ENCODE measurements at regions not wholly inside any gene's neighbourhood (a gene's known extent, or its start where the extent isn't known, plus 50 kb on each side); places are given as distances from the start of the nearest gene placed in this dataset.

DNA sequence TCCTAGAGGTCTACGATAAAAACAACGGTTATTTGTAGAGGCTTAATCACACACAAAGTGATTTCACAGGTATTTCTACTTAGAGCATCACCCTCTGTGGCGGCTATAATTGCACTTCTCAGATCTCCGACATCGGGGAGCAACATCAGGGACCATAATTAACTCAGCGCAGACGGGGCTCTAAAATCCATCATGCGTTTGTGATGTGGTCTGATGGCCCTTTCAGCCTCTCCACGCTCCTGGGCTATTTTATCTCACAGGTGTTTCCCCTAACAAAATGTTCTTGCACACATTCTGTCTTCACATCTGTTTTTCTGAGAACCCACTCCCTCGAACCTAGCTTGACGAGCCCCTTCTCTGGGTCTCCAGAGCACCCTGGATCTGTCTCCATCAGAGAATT lies 146.3 kb upstream of the DUSP10 start:
- TF ChIP-seq ZFP30 (CRISPR knock-in tag; IDR thresholded peaks at IDR 0.05) = no peak
- TF ChIP-seq GLIS3 (CRISPR knock-in tag; IDR thresholded peaks at IDR 0.05) = no peak
- TF ChIP-seq SNAI2 (CRISPR knock-in tag; IDR thresholded peaks at IDR 0.05) = no peak
- TF ChIP-seq, protein P1, sequence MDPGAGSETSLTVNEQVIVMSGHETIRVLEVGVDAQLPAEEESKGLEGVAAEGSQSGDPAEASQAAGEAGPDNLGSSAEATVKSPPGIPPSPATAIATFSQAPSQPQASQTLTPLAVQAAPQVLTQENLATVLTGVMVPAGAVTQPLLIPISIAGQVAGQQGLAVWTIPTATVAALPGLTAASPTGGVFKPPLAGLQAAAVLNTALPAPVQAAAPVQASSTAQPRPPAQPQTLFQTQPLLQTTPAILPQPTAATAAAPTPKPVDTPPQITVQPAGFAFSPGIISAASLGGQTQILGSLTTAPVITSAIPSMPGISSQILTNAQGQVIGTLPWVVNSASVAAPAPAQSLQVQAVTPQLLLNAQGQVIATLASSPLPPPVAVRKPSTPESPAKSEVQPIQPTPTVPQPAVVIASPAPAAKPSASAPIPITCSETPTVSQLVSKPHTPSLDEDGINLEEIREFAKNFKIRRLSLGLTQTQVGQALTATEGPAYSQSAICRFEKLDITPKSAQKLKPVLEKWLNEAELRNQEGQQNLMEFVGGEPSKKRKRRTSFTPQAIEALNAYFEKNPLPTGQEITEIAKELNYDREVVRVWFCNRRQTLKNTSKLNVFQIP (CRISPR knock-in tag; IDR thresholded peaks at IDR 0.05; ENCODE audit: borderline replicate concordance, low read depth) = no peak
- TF ChIP-seq, protein P2, sequence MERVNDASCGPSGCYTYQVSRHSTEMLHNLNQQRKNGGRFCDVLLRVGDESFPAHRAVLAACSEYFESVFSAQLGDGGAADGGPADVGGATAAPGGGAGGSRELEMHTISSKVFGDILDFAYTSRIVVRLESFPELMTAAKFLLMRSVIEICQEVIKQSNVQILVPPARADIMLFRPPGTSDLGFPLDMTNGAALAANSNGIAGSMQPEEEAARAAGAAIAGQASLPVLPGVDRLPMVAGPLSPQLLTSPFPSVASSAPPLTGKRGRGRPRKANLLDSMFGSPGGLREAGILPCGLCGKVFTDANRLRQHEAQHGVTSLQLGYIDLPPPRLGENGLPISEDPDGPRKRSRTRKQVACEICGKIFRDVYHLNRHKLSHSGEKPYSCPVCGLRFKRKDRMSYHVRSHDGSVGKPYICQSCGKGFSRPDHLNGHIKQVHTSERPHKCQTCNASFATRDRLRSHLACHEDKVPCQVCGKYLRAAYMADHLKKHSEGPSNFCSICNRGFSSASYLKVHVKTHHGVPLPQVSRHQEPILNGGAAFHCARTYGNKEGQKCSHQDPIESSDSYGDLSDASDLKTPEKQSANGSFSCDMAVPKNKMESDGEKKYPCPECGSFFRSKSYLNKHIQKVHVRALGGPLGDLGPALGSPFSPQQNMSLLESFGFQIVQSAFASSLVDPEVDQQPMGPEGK (CRISPR knock-in tag; IDR thresholded peaks at IDR 0.05; ENCODE audit: borderline replicate concordance) = no peak
- TF ChIP-seq TOX (CRISPR knock-in tag; IDR thresholded peaks at IDR 0.05; ENCODE audit: borderline replicate concordance) = no peak
- no peak for TF ChIP-seq PPARA (CRISPR knock-in tag; IDR thresholded peaks at IDR 0.05; ENCODE audit: borderline replicate concordance)
- TF ChIP-seq ESRRG (CRISPR knock-in tag; IDR thresholded peaks at IDR 0.05) = no peak
- TF ChIP-seq ZFP3 (CRISPR knock-in tag; IDR thresholded peaks at IDR 0.05) = no peak

Measured in SK-N-SH treated with all-trans-retinoic acid at 6 μM for 48 hours (cell line).